BJ (cell line): ENCODE measurements at regions not wholly inside any gene's neighbourhood (a gene's known extent, or its start where the extent isn't known, plus 50 kb on each side); places are given as distances from the start of the nearest gene placed in this dataset.

Source experiments
- CTCF ChIA-PET: fragments of 350-600 bp; formaldehyde crosslinking; extraction: SDS; loops from one replicate; lab custom pipeline; 2021; ENCODE audit warnings: antibody characterized with exemption, inconsistent platforms; lab: Yijun Ruan, JAX
- POLR2A ChIA-PET: fragments of 300-600 bp; sonication (Branson Sonifier 250); formaldehyde crosslinking; extraction: SDS; loops from one replicate; lab custom pipeline; 2021; ENCODE audit warnings: antibody characterized with exemption; lab: Charles Lee
- DNase-seq: peaks from one replicate; pipeline ENCODE4 v3.0.0-alpha.2; 2011; ENCODE audit warnings: low read depth
- H3K27me3 ChIP-seq: 2 replicates; pipeline ENCODE4 v1.6.0; 2011; ENCODE audit warnings: low read length; ENCODE audit not compliant: control insufficient read depth, insufficient read depth
- H3K36me3 ChIP-seq: 2 replicates; pipeline ENCODE4 v1.5.1; 2011; ENCODE audit warnings: low read length; ENCODE audit not compliant: control insufficient read depth, insufficient read depth
- H3K4me3 ChIP-seq: 2 replicates; pipeline ENCODE4 v1.5.1; 2011; ENCODE audit warnings: low read depth, mild to moderate bottlenecking, control low read depth, low read length
- TF ChIP-seq, protein P1 (sequence below): IDR thresholded peaks from 2 replicates; pipeline ENCODE4 v1.5.1; 2011; ENCODE audit warnings: low read depth, mild to moderate bottlenecking, control low read depth, inconsistent platforms, low read length, moderate library complexity; ENCODE audit not compliant: insufficient read depth

DNA sequence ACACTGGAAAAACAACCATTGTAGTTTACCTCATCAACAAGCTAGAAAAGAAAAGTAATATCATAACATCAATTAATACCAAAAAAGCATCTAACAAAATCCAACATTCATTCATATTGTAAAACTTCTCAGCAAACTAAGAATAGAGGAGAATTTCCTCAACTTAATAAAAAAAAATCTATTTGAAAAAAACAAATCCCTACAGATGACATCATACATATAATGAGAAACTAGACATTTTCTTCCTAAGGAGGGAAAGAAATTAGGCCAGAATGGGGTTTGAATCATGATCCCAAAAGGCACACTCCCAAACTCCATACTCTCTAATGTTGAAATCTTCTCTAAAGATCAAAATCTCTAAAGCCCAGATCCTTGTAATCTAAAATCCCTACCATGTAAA is 460.0 kb downstream of the IRS1 start:
- POLR2A ChIA-PET: no interaction called here
- H3K27me3 ChIP-seq: no peaks in the 10 kb centered on the region
- CTCF ChIA-PET: no interaction called here
- H3K36me3 ChIP-seq: no peaks in the 10 kb centered on the region
- TF ChIP-seq, protein P1, sequence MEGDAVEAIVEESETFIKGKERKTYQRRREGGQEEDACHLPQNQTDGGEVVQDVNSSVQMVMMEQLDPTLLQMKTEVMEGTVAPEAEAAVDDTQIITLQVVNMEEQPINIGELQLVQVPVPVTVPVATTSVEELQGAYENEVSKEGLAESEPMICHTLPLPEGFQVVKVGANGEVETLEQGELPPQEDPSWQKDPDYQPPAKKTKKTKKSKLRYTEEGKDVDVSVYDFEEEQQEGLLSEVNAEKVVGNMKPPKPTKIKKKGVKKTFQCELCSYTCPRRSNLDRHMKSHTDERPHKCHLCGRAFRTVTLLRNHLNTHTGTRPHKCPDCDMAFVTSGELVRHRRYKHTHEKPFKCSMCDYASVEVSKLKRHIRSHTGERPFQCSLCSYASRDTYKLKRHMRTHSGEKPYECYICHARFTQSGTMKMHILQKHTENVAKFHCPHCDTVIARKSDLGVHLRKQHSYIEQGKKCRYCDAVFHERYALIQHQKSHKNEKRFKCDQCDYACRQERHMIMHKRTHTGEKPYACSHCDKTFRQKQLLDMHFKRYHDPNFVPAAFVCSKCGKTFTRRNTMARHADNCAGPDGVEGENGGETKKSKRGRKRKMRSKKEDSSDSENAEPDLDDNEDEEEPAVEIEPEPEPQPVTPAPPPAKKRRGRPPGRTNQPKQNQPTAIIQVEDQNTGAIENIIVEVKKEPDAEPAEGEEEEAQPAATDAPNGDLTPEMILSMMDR: no peak
- DNase-seq: no peak
- H3K4me3 ChIP-seq: no peak overlapping the region

DNA sequence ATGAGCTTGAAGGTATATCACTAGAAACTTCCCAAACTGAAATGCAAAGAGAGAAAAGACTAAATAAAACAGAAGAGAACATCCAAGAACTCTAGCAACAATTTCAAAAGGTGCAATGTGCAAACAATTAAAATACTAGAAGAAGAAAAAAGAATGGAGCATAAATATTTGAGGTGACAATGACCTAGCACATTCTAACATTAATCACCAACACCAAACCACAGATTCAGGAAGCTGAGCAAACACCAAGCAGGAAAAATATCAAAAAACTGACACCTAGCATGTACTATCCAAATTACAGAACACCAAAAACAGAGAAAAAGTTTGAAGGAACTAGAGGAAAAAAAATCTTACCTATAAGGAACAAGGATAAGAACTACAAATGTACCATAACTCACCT is 460.8 kb downstream of the IRS1 start:
- Histone ChIP-seq H3K36me3 (no peaks in the 10 kb centered on the region), H3K27me3 (no peaks in the 10 kb centered on the region), H3K4me3 (no peak overlapping the region)
- DNase-seq: no peak
- ChIA-PET CTCF (no interaction called here), POLR2A (no interaction called here)
- TF ChIP-seq, protein P1: no peak

DNA sequence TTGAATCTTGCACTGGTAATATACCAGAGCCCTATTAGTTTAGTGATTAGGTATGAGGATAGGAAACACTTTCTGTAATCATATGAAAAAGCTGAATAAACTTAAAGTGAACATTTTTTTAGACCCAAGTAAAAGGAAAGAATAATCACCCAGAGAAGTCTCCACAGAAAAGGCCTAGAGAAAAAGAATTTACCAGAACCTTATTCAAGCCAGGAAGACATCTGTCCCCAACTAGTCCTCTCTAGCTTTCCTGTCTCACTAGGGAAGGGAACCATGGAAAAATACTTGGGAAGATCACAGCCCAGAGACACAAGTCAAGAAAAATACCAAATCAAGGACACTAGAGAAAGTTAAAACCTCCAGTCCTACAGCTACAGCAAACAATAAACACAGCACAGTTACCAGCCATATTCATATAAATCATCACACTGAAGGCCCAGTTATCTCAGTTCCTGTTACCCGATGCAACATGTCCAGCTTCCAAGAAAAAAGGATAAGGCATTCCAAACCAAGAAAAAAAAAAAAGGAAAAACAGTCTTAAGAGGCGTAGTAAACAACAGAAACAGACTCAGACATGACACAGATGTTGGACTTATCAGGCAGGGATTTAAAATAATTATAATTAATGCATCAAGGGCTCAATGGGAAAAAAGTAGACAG is 461.5 kb downstream of the IRS1 start:
- Histone ChIP-seq H3K27me3 (no peaks in the 10 kb centered on the region), H3K36me3 (no peaks in the 10 kb centered on the region), H3K4me3 (no peak overlapping the region)
- TF ChIP-seq, protein P1: no peak
- no peak for DNase-seq
- CTCF ChIA-PET: interaction anchor here (1.1 kb wide), 1 partner anchor 42 kb away, joined by 3 read pairs; no protein-coding TSS in a partner anchor
- POLR2A ChIA-PET: interaction anchor here (0.5 kb wide), 1 partner anchor 23 kb away, joined by 5 read pairs; no protein-coding TSS in a partner anchor

DNA sequence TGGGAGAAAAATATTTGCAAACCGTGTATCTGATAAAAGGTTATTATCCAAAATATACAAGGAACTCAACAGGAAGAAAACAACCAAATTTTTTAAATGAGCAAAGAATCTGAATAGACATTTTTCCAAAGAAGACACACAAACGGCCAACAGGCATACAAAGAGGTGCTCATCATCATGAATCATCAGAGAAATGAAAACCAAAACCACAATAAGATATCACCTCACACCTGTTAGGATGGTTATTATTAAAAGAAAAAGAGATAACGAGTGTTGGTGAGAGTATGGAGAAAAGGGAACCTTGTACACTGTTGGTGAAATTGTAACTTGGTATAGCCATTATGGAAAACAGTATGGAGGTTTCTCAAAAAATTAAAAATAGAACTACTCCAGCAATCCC is 463.3 kb downstream of the IRS1 start:
- ChIA-PET CTCF (no interaction called here), POLR2A (no interaction called here)
- Histone ChIP-seq H3K27me3 (no peaks in the 10 kb centered on the region), H3K4me3 (no peak overlapping the region), H3K36me3 (no peaks in the 10 kb centered on the region)
- DNase-seq: no peak
- TF ChIP-seq, protein P1: no peak

DNA sequence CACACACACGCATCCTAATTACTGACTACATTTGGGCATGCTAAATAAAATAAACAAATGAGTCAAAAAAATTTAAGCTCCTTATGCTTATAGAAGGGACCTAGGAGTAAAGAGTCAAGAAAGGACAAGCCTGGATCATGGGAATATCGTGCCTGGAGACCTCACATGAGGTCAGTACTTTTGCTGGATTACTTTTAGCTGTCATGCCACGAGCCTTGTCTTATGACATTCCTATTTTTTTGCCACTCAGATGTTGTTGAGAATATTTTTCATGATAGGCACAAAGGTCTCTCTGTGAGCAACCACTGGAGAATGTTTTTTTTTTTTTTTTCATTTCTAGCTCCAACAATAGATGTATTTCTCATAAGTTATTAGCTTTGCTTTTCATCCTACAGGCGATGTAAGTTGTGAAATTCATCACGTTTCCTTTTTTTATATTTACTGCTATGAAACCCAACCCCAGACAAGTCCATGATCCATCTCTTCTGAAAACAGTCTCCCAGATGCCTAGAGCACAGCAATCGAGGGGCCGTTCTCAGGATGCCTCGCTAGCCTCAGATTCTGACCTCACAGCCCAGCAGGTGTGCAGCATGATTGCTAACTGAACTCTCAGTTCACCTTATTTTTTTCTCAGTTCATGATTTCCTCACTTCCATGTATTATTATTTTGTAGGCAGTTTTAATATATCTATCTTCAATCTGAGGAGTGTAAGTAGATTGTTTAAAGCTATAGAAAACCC is 464.5 kb downstream of the IRS1 start:
- POLR2A ChIA-PET: interaction anchor here (0.6 kb wide), 3 partner anchors 24 to 1032 kb away, joined by 3 to 4 read pairs (median 3); no protein-coding TSS in a partner anchor
- DNase-seq: no peak
- CTCF ChIA-PET: interaction anchor here (0.8 kb wide), 1 partner anchor 16 kb away, joined by 4 read pairs; no protein-coding TSS in a partner anchor
- no peak overlapping the region for H3K4me3 ChIP-seq
- TF ChIP-seq, protein P1: no peak
- no peaks in the 10 kb centered on the region for H3K27me3 ChIP-seq
- H3K36me3 ChIP-seq: no peaks in the 10 kb centered on the region
